ENCODE measurements at regions not wholly inside any gene's neighbourhood (a gene's known extent, or its start where the extent isn't known, plus 50 kb on each side); places are given as distances from the start of the nearest gene placed in this dataset.

- H3K4me1 ChIP-seq (ENCODE audit: insufficient read depth, low read length) = peaks cover 52% of the 10 kb centered on the region
- no peaks in the 10 kb centered on the region for H3K36me3 ChIP-seq (ENCODE audit: low read depth, low read length)
- POLR2A ChIA-PET (ENCODE audit: unreplicated experiment) = no interaction called here
- ATAC-seq = no peak
- DNase-seq = no peak
- H3F3A ChIP-seq (ENCODE audit: low read length, unreplicated experiment) = peaks cover 9% of the 10 kb centered on the region
- no peaks in the 10 kb centered on the region for H3K79me2 ChIP-seq (ENCODE audit: low read length)
- H3K9me2 ChIP-seq (replicated peaks; ENCODE audit: low read length) = no peaks in the 10 kb centered on the region
- H2AFZ ChIP-seq (ENCODE audit: low read length) = no peak overlapping the region
- CTCF ChIA-PET = no interaction called here
- no peaks in the 10 kb centered on the region for H4K20me1 ChIP-seq (ENCODE audit: low read length)
- peak overlapping the region; percentile 98 for H3K27ac ChIP-seq (ENCODE audit: low read length)
- H3K9me3 ChIP-seq (ENCODE audit: low read length) = no peaks in the 10 kb centered on the region
- intact Hi-C loops (cut with micrococcal nuclease) = loop anchor here (5.0 kb wide), 1 partner anchor 142 kb away; no protein-coding TSS in a partner anchor
- H3K4me2 ChIP-seq (ENCODE audit: low read length) = peak overlapping the region; percentile 69
- TF ChIP-seq EZH2 (IDR thresholded peaks at IDR 0.05; ENCODE audit: low read length, unreplicated experiment) (no peak), CTCF (conservative IDR thresholded peaks at IDR 0.05; ENCODE audit: low read depth, low read length) (no peak), EZH2phosphoT487 (IDR thresholded peaks at IDR 0.05; ENCODE audit: borderline replicate concordance, low read length) (no peak)
- no TSS peak for BruUV-seq (replicated peaks)
- no peak overlapping the region for H3K4me3 ChIP-seq (ENCODE audit: low read length)
- H3K9ac ChIP-seq (ENCODE audit: low read length) = peak overlapping the region; percentile 82
- H3K27me3 ChIP-seq (ENCODE audit: low read length) = no peaks in the 10 kb centered on the region
These were observed 167.4 kb downstream of the PHLDA1 start for GRCh38 chr12:75864161-75864560.

- peak overlapping the region; percentile 98 for H3K27ac ChIP-seq (ENCODE audit: low read length)
- H3K9me3 ChIP-seq (ENCODE audit: low read length) = no peaks in the 10 kb centered on the region
- no peaks in the 10 kb centered on the region for H3K9me2 ChIP-seq (replicated peaks; ENCODE audit: low read length)
- intact Hi-C loops (cut with micrococcal nuclease) = loop anchor here (1.0 to 5.0 kb wide), 7 partner anchors 38 to 203 kb away; no protein-coding TSS in a partner anchor
- DNase-seq (no peak), ATAC-seq (no peak)
- ChIA-PET CTCF (interaction anchor here (0.5 to 1.0 kb wide), 8 partner anchors 46 to 338 kb away, joined by 3 to 6 read pairs (median 4); partner anchors contain the start of gene PHLDA1), POLR2A (ENCODE audit: unreplicated experiment) (interaction anchor here (0.6 to 1.3 kb wide), 7 partner anchors 27 to 174 kb away, joined by 3 to 11 read pairs (median 4); partner anchors contain the start of gene PHLDA1)
- TSS peak; percentile 97 for BruUV-seq (replicated peaks)
- peak overlapping the region; percentile 26 for H2AFZ ChIP-seq (ENCODE audit: low read length)
- peaks cover 57% of the 10 kb centered on the region for H3K4me1 ChIP-seq (ENCODE audit: insufficient read depth, low read length)
- no peak for TF ChIP-seq EZH2 (IDR thresholded peaks at IDR 0.05; ENCODE audit: low read length, unreplicated experiment)
- TF ChIP-seq CTCF (conservative IDR thresholded peaks at IDR 0.05; ENCODE audit: low read depth, low read length) = no peak
- TF ChIP-seq EZH2phosphoT487 (IDR thresholded peaks at IDR 0.05; ENCODE audit: borderline replicate concordance, low read length) = no peak
- H3K79me2 ChIP-seq (ENCODE audit: low read length) = no peaks in the 10 kb centered on the region
- H3F3A ChIP-seq (ENCODE audit: low read length, unreplicated experiment) = peaks cover 9% of the 10 kb centered on the region
- no peaks in the 10 kb centered on the region for H3K27me3 ChIP-seq (ENCODE audit: low read length)
- no peaks in the 10 kb centered on the region for H3K36me3 ChIP-seq (ENCODE audit: low read depth, low read length)
- H3K4me3 ChIP-seq (ENCODE audit: low read length) = peak overlapping the region; percentile 23; the same call in 1 of the 2 replicates
- H3K4me2 ChIP-seq (ENCODE audit: low read length) = peak overlapping the region; percentile 69
- H3K9ac ChIP-seq (ENCODE audit: low read length) = peak overlapping the region; percentile 82
- H4K20me1 ChIP-seq (ENCODE audit: low read length) = no peaks in the 10 kb centered on the region
These were observed 168.0 kb downstream of the PHLDA1 start for GRCh38 chr12:75863533-75863932.

Measured in PC-3 (cell line).